ENCODE measurements at regions not wholly inside any gene's neighbourhood (a gene's known extent, or its start where the extent isn't known, plus 50 kb on each side); places are given as distances from the start of the nearest gene placed in this dataset.

- DNase-seq = peak; percentile 69
- peak overlapping the region; percentile 20; the same call in 1 of the 2 replicates for H3K4me2 ChIP-seq (ENCODE audit: low read length)
Observed at GRCh38 chr5:72611118-72611730, 104.0 kb upstream of the ZNF366 start.

DNA sequence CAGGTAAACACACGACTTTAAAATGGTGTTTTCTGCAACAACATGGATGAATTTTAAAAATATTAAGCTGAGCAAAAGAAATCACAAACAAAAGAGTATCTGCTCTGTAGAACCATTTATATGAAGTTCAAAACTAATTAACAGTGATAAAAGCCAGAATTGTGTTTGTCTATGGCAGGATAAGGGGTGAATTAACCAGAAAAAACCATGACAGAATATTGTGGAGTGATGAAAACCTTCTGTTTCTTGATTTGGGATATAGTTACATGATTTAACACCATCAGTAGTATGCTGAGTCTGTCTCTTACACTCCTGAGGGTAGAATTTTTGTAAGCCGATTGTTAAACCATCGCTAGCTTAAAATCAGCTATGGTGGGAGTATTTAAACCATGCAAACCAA lies 101.7 kb upstream of the ZNF366 start:
- Histone ChIP-seq H3K79me2 (ENCODE audit: low read length) (no peaks in the 10 kb centered on the region), H3K9me3 (ENCODE audit: low read length) (no peaks in the 10 kb centered on the region), H3K4me3 (ENCODE audit: low read length) (no peak overlapping the region), H3K9ac (ENCODE audit: low read length) (no peak overlapping the region), H3K27ac (ENCODE audit: low read length) (no peak overlapping the region), H2AFZ (ENCODE audit: low read length) (no peak overlapping the region), H3K27me3 (ENCODE audit: low read length) (no peaks in the 10 kb centered on the region), H3F3A (ENCODE audit: low read length, unreplicated experiment) (no peaks in the 10 kb centered on the region), H3K4me1 (ENCODE audit: insufficient read depth, low read length) (peaks cover 25% of the 10 kb centered on the region), H3K36me3 (ENCODE audit: low read depth, low read length) (no peaks in the 10 kb centered on the region), H3K4me2 (ENCODE audit: low read length) (no peak overlapping the region), H3K9me2 (replicated peaks; ENCODE audit: low read length) (no peaks in the 10 kb centered on the region), H4K20me1 (ENCODE audit: low read length) (no peaks in the 10 kb centered on the region)
- ATAC-seq = no peak
- BruUV-seq (replicated peaks) = no TSS peak
- CTCF ChIA-PET = no interaction called here
- no peak for DNase-seq
- intact Hi-C loops (cut with micrococcal nuclease) = loop anchor here (5.0 kb wide), 1 partner anchor 77 kb away; no protein-coding TSS in a partner anchor
- TF ChIP-seq EZH2 (IDR thresholded peaks at IDR 0.05; ENCODE audit: low read length, unreplicated experiment) = no peak
- TF ChIP-seq EZH2phosphoT487 (IDR thresholded peaks at IDR 0.05; ENCODE audit: borderline replicate concordance, low read length) = no peak
- TF ChIP-seq CTCF (conservative IDR thresholded peaks at IDR 0.05; ENCODE audit: low read depth, low read length) = no peak
- POLR2A ChIA-PET (ENCODE audit: unreplicated experiment) = no interaction called here

More at GRCh38 chr5:72611118-72611730, 104.0 kb upstream of the ZNF366 start:
- intact Hi-C loops (cut with micrococcal nuclease) = loop anchor here (10.0 kb wide), 3 partner anchors 54 to 234 kb away; no protein-coding TSS in a partner anchor
- ChIA-PET CTCF (interaction anchor here (0.5 to 1.3 kb wide), 4 partner anchors 38 to 318 kb away, joined by 5 to 14 read pairs (median 6); no protein-coding TSS in a partner anchor), POLR2A (ENCODE audit: unreplicated experiment) (interaction anchor here (0.5 to 1.1 kb wide), 2 partner anchors 46 to 207 kb away, joined by 3 to 4 read pairs; no protein-coding TSS in a partner anchor)
- Histone ChIP-seq H2AFZ (ENCODE audit: low read length) (peak overlapping the region; percentile 60; the same call in 1 of the 2 replicates), H3K4me3 (ENCODE audit: low read length) (no peak overlapping the region), H3K9ac (ENCODE audit: low read length) (no peak overlapping the region), H3K9me3 (ENCODE audit: low read length) (no peaks in the 10 kb centered on the region), H3K9me2 (replicated peaks; ENCODE audit: low read length) (no peaks in the 10 kb centered on the region), H3F3A (ENCODE audit: low read length, unreplicated experiment) (no peaks in the 10 kb centered on the region), H3K36me3 (ENCODE audit: low read depth, low read length) (no peaks in the 10 kb centered on the region), H3K27ac (ENCODE audit: low read length) (no peak overlapping the region), H3K79me2 (ENCODE audit: low read length) (no peaks in the 10 kb centered on the region), H3K27me3 (ENCODE audit: low read length) (no peaks in the 10 kb centered on the region), H3K4me1 (ENCODE audit: insufficient read depth, low read length) (peaks cover 21% of the 10 kb centered on the region), H4K20me1 (ENCODE audit: low read length) (no peaks in the 10 kb centered on the region)
- peak; percentile 87 for TF ChIP-seq CTCF (conservative IDR thresholded peaks at IDR 0.05; ENCODE audit: low read depth, low read length)
- TF ChIP-seq EZH2 (IDR thresholded peaks at IDR 0.05; ENCODE audit: low read length, unreplicated experiment) = no peak
- no TSS peak for BruUV-seq (replicated peaks)
- peak; percentile 73 for ATAC-seq

- no peaks in the 10 kb centered on the region for H3K27me3 ChIP-seq (ENCODE audit: low read length)
- no peak overlapping the region for H3K4me3 ChIP-seq (ENCODE audit: low read length)
- no peaks in the 10 kb centered on the region for H4K20me1 ChIP-seq (ENCODE audit: low read length)
- no peak for ATAC-seq
- H3K9ac ChIP-seq (ENCODE audit: low read length) = no peak overlapping the region
- no peaks in the 10 kb centered on the region for H3K36me3 ChIP-seq (ENCODE audit: low read depth, low read length)
- H2AFZ ChIP-seq (ENCODE audit: low read length) = no peak overlapping the region
- H3K9me3 ChIP-seq (ENCODE audit: low read length) = no peaks in the 10 kb centered on the region
- H3K4me2 ChIP-seq (ENCODE audit: low read length) = no peak overlapping the region
- POLR2A ChIA-PET (ENCODE audit: unreplicated experiment) = no interaction called here
- no peaks in the 10 kb centered on the region for H3K79me2 ChIP-seq (ENCODE audit: low read length)
- peaks cover 21% of the 10 kb centered on the region for H3K4me1 ChIP-seq (ENCODE audit: insufficient read depth, low read length)
- no peaks in the 10 kb centered on the region for H3F3A ChIP-seq (ENCODE audit: low read length, unreplicated experiment)
- no peak for DNase-seq
- intact Hi-C loops (cut with micrococcal nuclease) = loop anchor here (5.0 kb wide), 1 partner anchor 76 kb away; no protein-coding TSS in a partner anchor
- TF ChIP-seq CTCF (conservative IDR thresholded peaks at IDR 0.05; ENCODE audit: low read depth, low read length) (no peak), EZH2phosphoT487 (IDR thresholded peaks at IDR 0.05; ENCODE audit: borderline replicate concordance, low read length) (no peak), EZH2 (IDR thresholded peaks at IDR 0.05; ENCODE audit: low read length, unreplicated experiment) (no peak)
- BruUV-seq (replicated peaks) = no TSS peak
- no peak overlapping the region for H3K27ac ChIP-seq (ENCODE audit: low read length)
- no peaks in the 10 kb centered on the region for H3K9me2 ChIP-seq (replicated peaks; ENCODE audit: low read length)
- CTCF ChIA-PET = no interaction called here
Observed at GRCh38 chr5:72608297-72608696, 101.1 kb upstream of the ZNF366 start.

All from PC-3 (cell line).